ENCODE measurements at regions not wholly inside any gene's neighbourhood (a gene's known extent, or its start where the extent isn't known, plus 50 kb on each side); places are given as distances from the start of the nearest gene placed in this dataset.

GRCh38 chr5:74274326-74274725, 366.2 kb downstream of the ENC1 start:
- DNase-seq (ENCODE audit: insufficient read length, low spot score) (no peak), FAIRE-seq (no peak)
- no peak for TF ChIP-seq POU2F2 (IDR thresholded peaks at IDR 0.05; ENCODE audit: low read depth, low read length)
- TF ChIP-seq PAX5 (IDR thresholded peaks at IDR 0.05; ENCODE audit: insufficient read depth, low read length, severe bottlenecking), result no peak
- no peak for TF ChIP-seq SPI1 (IDR thresholded peaks at IDR 0.05; ENCODE audit: low read depth, low read length)
- TF ChIP-seq TAF1 (IDR thresholded peaks at IDR 0.05; ENCODE audit: low read depth, low read length), result no peak
- TF ChIP-seq POLR2AphosphoS5 (IDR thresholded peaks at IDR 0.05; ENCODE audit: low read depth, low read length), result no peak
- no peak for TF ChIP-seq POLR2A (IDR thresholded peaks at IDR 0.05; ENCODE audit: low read depth, low read length)

GRCh38 chr5:74272831-74273451, 367.6 kb downstream of the ENC1 start:
- TF ChIP-seq POLR2A (IDR thresholded peaks at IDR 0.05; ENCODE audit: low read depth, low read length) (no peak), PAX5 (IDR thresholded peaks at IDR 0.05; ENCODE audit: insufficient read depth, low read length, severe bottlenecking) (no peak), TAF1 (IDR thresholded peaks at IDR 0.05; ENCODE audit: low read depth, low read length) (no peak)
- DNase-seq (ENCODE audit: insufficient read length, low spot score), result no peak
- FAIRE-seq, result no peak

GRCh38 chr5:74272024-74272775, 368.3 kb downstream of the ENC1 start:
- TF ChIP-seq POLR2A (IDR thresholded peaks at IDR 0.05; ENCODE audit: low read depth, low read length), result no peak
- no peak for TF ChIP-seq PAX5 (IDR thresholded peaks at IDR 0.05; ENCODE audit: insufficient read depth, low read length, severe bottlenecking)
- TF ChIP-seq TAF1 (IDR thresholded peaks at IDR 0.05; ENCODE audit: low read depth, low read length), result no peak
- no peak for TF ChIP-seq POU2F2 (IDR thresholded peaks at IDR 0.05; ENCODE audit: low read depth, low read length)
- TF ChIP-seq SPI1 (IDR thresholded peaks at IDR 0.05; ENCODE audit: low read depth, low read length), result no peak
- no peak for TF ChIP-seq POLR2AphosphoS5 (IDR thresholded peaks at IDR 0.05; ENCODE audit: low read depth, low read length)
- FAIRE-seq, result no peak
- DNase-seq (ENCODE audit: insufficient read length, low spot score), result no peak

- DNase-seq (ENCODE audit: insufficient read length, low spot score) (no peak), FAIRE-seq (no peak)
- no peak for TF ChIP-seq TAF1 (IDR thresholded peaks at IDR 0.05; ENCODE audit: low read depth, low read length)
- no peak for TF ChIP-seq PAX5 (IDR thresholded peaks at IDR 0.05; ENCODE audit: insufficient read depth, low read length, severe bottlenecking)
- no peak for TF ChIP-seq SPI1 (IDR thresholded peaks at IDR 0.05; ENCODE audit: low read depth, low read length)
- no peak for TF ChIP-seq POU2F2 (IDR thresholded peaks at IDR 0.05; ENCODE audit: low read depth, low read length)
- TF ChIP-seq POLR2AphosphoS5 (IDR thresholded peaks at IDR 0.05; ENCODE audit: low read depth, low read length), result no peak
- TF ChIP-seq POLR2A (IDR thresholded peaks at IDR 0.05; ENCODE audit: low read depth, low read length), result no peak
Observed at GRCh38 chr5:74268297-74268696, 372.2 kb downstream of the ENC1 start.

GRCh38 chr5:74266836-74267235, 373.7 kb downstream of the ENC1 start:
- FAIRE-seq, result no peak

GRCh38 chr5:74266132-74266531, 374.4 kb downstream of the ENC1 start:
- TF ChIP-seq TAF1 (IDR thresholded peaks at IDR 0.05; ENCODE audit: low read depth, low read length), result no peak
- no peak for TF ChIP-seq POU2F2 (IDR thresholded peaks at IDR 0.05; ENCODE audit: low read depth, low read length)
- TF ChIP-seq PAX5 (IDR thresholded peaks at IDR 0.05; ENCODE audit: insufficient read depth, low read length, severe bottlenecking), result no peak
- no peak for TF ChIP-seq POLR2AphosphoS5 (IDR thresholded peaks at IDR 0.05; ENCODE audit: low read depth, low read length)
- DNase-seq (ENCODE audit: insufficient read length, low spot score), result no peak
- no peak for FAIRE-seq

More at GRCh38 chr5:74266836-74267235, 373.7 kb downstream of the ENC1 start:
- TF ChIP-seq POLR2A (IDR thresholded peaks at IDR 0.05; ENCODE audit: low read depth, low read length) (no peak), POU2F2 (IDR thresholded peaks at IDR 0.05; ENCODE audit: low read depth, low read length) (no peak), PAX5 (IDR thresholded peaks at IDR 0.05; ENCODE audit: insufficient read depth, low read length, severe bottlenecking) (no peak), SPI1 (IDR thresholded peaks at IDR 0.05; ENCODE audit: low read depth, low read length) (no peak), POLR2AphosphoS5 (IDR thresholded peaks at IDR 0.05; ENCODE audit: low read depth, low read length) (no peak), TAF1 (IDR thresholded peaks at IDR 0.05; ENCODE audit: low read depth, low read length) (no peak)
- DNase-seq (ENCODE audit: insufficient read length, low spot score), result no peak

- DNase-seq (ENCODE audit: insufficient read length, low spot score) (no peak), FAIRE-seq (no peak)
- TF ChIP-seq POU2F2 (IDR thresholded peaks at IDR 0.05; ENCODE audit: low read depth, low read length) (no peak), TAF1 (IDR thresholded peaks at IDR 0.05; ENCODE audit: low read depth, low read length) (no peak), PAX5 (IDR thresholded peaks at IDR 0.05; ENCODE audit: insufficient read depth, low read length, severe bottlenecking) (no peak), POLR2A (IDR thresholded peaks at IDR 0.05; ENCODE audit: low read depth, low read length) (no peak), POLR2AphosphoS5 (IDR thresholded peaks at IDR 0.05; ENCODE audit: low read depth, low read length) (no peak), SPI1 (IDR thresholded peaks at IDR 0.05; ENCODE audit: low read depth, low read length) (no peak)
Observed at GRCh38 chr5:74262544-74263207, 377.9 kb downstream of the ENC1 start.

- no peak for FAIRE-seq
Observed at GRCh38 chr5:74261866-74262265, 378.7 kb downstream of the ENC1 start.

GRCh38 chr5:74261421-74261820, 379.1 kb downstream of the ENC1 start:
- DNase-seq (ENCODE audit: insufficient read length, low spot score) (no peak), FAIRE-seq (no peak)
- TF ChIP-seq POLR2A (IDR thresholded peaks at IDR 0.05; ENCODE audit: low read depth, low read length) (no peak), TAF1 (IDR thresholded peaks at IDR 0.05; ENCODE audit: low read depth, low read length) (no peak), SPI1 (IDR thresholded peaks at IDR 0.05; ENCODE audit: low read depth, low read length) (no peak), POLR2AphosphoS5 (IDR thresholded peaks at IDR 0.05; ENCODE audit: low read depth, low read length) (no peak), POU2F2 (IDR thresholded peaks at IDR 0.05; ENCODE audit: low read depth, low read length) (no peak), PAX5 (IDR thresholded peaks at IDR 0.05; ENCODE audit: insufficient read depth, low read length, severe bottlenecking) (no peak)

More at GRCh38 chr5:74261866-74262265, 378.7 kb downstream of the ENC1 start:
- DNase-seq (ENCODE audit: insufficient read length, low spot score), result no peak
- TF ChIP-seq TAF1 (IDR thresholded peaks at IDR 0.05; ENCODE audit: low read depth, low read length) (no peak), POLR2AphosphoS5 (IDR thresholded peaks at IDR 0.05; ENCODE audit: low read depth, low read length) (no peak), POU2F2 (IDR thresholded peaks at IDR 0.05; ENCODE audit: low read depth, low read length) (no peak), PAX5 (IDR thresholded peaks at IDR 0.05; ENCODE audit: insufficient read depth, low read length, severe bottlenecking) (no peak)

Measured in GM12891 (cell line).